ENCODE measurements at regions not wholly inside any gene's neighbourhood (a gene's known extent, or its start where the extent isn't known, plus 50 kb on each side); places are given as distances from the start of the nearest gene placed in this dataset.

GRCh38 chr7:83827036-83827435, 178.1 kb upstream of the SEMA3E start:
- H3K27ac ChIP-seq (ENCODE audit: control insufficient read depth, insufficient read depth, low read length), result no peak overlapping the region
- no peak overlapping the region for H3K9ac ChIP-seq (ENCODE audit: control insufficient read depth, extremely low read depth, insufficient read depth, low read length)
- H3K9me3 ChIP-seq (ENCODE audit: control insufficient read depth, low read depth, low read length), result no peaks in the 10 kb centered on the region
- DNase-seq (ENCODE audit: low read depth, low spot score) (no peak), FAIRE-seq (no peak)
- no peaks in the 10 kb centered on the region for H3K9me1 ChIP-seq (ENCODE audit: control insufficient read depth, extremely low read depth, insufficient read depth, low read length)
- TF ChIP-seq CTCF (optimal IDR thresholded peaks at IDR 0.05 in 1 of 3, IDR thresholded peaks at IDR 0.05 in 1 of 3, conservative IDR thresholded peaks at IDR 0.05 in 1 of 3; ENCODE audit: extremely low read depth in 1 of 3, insufficient read depth in 2 of 3, low read length in 3 of 3) (no peak), EZH2 (IDR thresholded peaks at IDR 0.05; ENCODE audit: low read length) (no peak)
- H2AFZ ChIP-seq (ENCODE audit: control insufficient read depth, low read length), result no peak overlapping the region
- no peaks in the 10 kb centered on the region for H3K79me2 ChIP-seq (ENCODE audit: control insufficient read depth, insufficient read depth, low read length)
- dilution Hi-C loops (cut with MboI; ENCODE audit: extremely low pct_ligation_motif_present, low sequenced_read_pairs), result no loop called here
- no peaks in the 10 kb centered on the region for H3K4me1 ChIP-seq (ENCODE audit: control insufficient read depth, extremely low read depth, insufficient read depth, low read length)
- H3K4me2 ChIP-seq (ENCODE audit: control insufficient read depth, extremely low read depth, insufficient read depth, low read depth, low read length), result no peak overlapping the region
- no peaks in the 10 kb centered on the region for H3K36me3 ChIP-seq (ENCODE audit: control insufficient read depth in 2 of 2, extremely low read depth in 1 of 2, insufficient read depth in 2 of 2, low read length in 2 of 2)
- no peaks in the 10 kb centered on the region for H4K20me1 ChIP-seq (ENCODE audit: control insufficient read depth, extremely low read depth, insufficient read depth, low read length)
- H3K27me3 ChIP-seq (ENCODE audit: control insufficient read depth, extremely low read depth, insufficient read depth, low read length), result no peaks in the 10 kb centered on the region
- no peak overlapping the region for H3K4me3 ChIP-seq (ENCODE audit: control insufficient read depth in 2 of 3, extremely low read depth in 1 of 3, insufficient read depth in 2 of 3, low read depth in 1 of 3, low read length in 3 of 3)

- FAIRE-seq (no peak), DNase-seq (ENCODE audit: low read depth, low spot score) (no peak)
- H3K9me1 ChIP-seq (ENCODE audit: control insufficient read depth, extremely low read depth, insufficient read depth, low read length), result no peaks in the 10 kb centered on the region
- H3K4me1 ChIP-seq (ENCODE audit: control insufficient read depth, extremely low read depth, insufficient read depth, low read length), result no peaks in the 10 kb centered on the region
- no peaks in the 10 kb centered on the region for H3K36me3 ChIP-seq (ENCODE audit: control insufficient read depth in 2 of 2, extremely low read depth in 1 of 2, insufficient read depth in 2 of 2, low read length in 2 of 2)
- no peak overlapping the region for H3K27ac ChIP-seq (ENCODE audit: control insufficient read depth, insufficient read depth, low read length)
- no peaks in the 10 kb centered on the region for H3K27me3 ChIP-seq (ENCODE audit: control insufficient read depth, extremely low read depth, insufficient read depth, low read length)
- H3K9me3 ChIP-seq (ENCODE audit: control insufficient read depth, low read depth, low read length), result no peaks in the 10 kb centered on the region
- TF ChIP-seq CTCF (optimal IDR thresholded peaks at IDR 0.05 in 1 of 3, IDR thresholded peaks at IDR 0.05 in 1 of 3, conservative IDR thresholded peaks at IDR 0.05 in 1 of 3; ENCODE audit: extremely low read depth in 1 of 3, insufficient read depth in 2 of 3, low read length in 3 of 3), result no peak
- no peak for TF ChIP-seq EZH2 (IDR thresholded peaks at IDR 0.05; ENCODE audit: low read length)
- H3K4me2 ChIP-seq (ENCODE audit: control insufficient read depth, extremely low read depth, insufficient read depth, low read depth, low read length), result no peak overlapping the region
- no peaks in the 10 kb centered on the region for H4K20me1 ChIP-seq (ENCODE audit: control insufficient read depth, extremely low read depth, insufficient read depth, low read length)
- no peak overlapping the region for H2AFZ ChIP-seq (ENCODE audit: control insufficient read depth, low read length)
- H3K79me2 ChIP-seq (ENCODE audit: control insufficient read depth, insufficient read depth, low read length), result no peaks in the 10 kb centered on the region
- no peak overlapping the region for H3K4me3 ChIP-seq (ENCODE audit: control insufficient read depth in 2 of 3, extremely low read depth in 1 of 3, insufficient read depth in 2 of 3, low read depth in 1 of 3, low read length in 3 of 3)
- dilution Hi-C loops (cut with MboI; ENCODE audit: extremely low pct_ligation_motif_present, low sequenced_read_pairs), result no loop called here
- no peak overlapping the region for H3K9ac ChIP-seq (ENCODE audit: control insufficient read depth, extremely low read depth, insufficient read depth, low read length)
Measured at GRCh38 chr7:83824214-83824613, 175.3 kb upstream of the SEMA3E start.
